NCI-H524 (cell line): ENCODE measurements at regions not wholly inside any gene's neighbourhood (a gene's known extent, or its start where the extent isn't known, plus 50 kb on each side); places are given as distances from the start of the nearest gene placed in this dataset.
A peak's percentile ranks its signal among the peaks of the same experiment; 100 is the strongest.

Source experiments
- DNase-seq, 2 experiments: peaks; one replicate each; lab custom pipeline; 2025; lab: John Stamatoyannopoulos, UW

- DNase-seq, result no peak
These were observed 108.4 kb upstream of the SEMA3A start for GRCh38 chr7:84302949-84303348.

DNA sequence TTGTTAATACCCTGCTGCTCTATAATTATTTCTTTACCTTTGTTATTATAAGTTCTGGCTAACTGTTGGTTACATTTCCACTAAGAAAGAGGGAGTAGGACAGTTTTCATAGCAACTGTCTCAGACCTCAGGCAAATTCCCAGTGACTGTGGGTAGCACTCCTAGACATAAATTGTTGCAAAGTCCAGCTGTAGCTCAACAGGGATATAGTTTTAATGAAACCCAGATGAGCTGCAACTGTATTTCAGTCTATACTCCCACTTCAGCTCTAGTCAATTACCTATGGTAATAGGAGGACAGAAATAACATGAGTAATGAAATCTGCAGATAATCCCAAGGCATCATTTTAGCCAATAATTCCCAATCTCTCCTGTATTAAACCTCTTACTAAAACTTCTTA lies 103.0 kb upstream of the SEMA3A start:
- DNase-seq, result no peak

DNA sequence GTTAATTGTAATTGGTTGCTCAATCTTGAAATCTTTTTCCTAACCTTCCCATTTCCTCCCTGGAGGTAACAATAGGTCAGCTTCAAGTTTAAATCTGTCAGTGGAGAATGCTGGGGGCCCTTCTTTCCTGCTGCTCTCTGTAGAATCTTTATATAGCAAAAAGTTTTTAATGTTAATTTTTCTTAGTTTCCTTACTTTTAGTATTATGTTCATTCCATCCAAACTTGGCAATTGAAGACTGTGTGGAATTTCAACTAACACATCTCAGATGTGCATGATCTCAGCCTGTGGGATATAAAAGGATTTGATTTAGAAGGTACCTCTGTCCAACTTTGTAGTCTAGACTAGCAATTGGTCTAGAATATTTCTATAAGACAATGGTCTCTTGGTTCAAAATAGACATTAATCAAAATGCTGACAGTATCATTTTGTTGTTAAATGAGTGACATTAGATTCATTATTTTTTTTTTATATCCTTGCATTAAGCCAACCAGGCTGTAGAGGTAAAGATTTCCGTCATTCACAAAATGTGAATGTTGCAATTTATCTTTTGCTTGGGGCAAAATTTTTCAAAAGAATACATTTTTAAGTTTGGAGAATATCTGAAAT lies 100.4 kb upstream of the SEMA3A start:
- no peak for DNase-seq

DNA sequence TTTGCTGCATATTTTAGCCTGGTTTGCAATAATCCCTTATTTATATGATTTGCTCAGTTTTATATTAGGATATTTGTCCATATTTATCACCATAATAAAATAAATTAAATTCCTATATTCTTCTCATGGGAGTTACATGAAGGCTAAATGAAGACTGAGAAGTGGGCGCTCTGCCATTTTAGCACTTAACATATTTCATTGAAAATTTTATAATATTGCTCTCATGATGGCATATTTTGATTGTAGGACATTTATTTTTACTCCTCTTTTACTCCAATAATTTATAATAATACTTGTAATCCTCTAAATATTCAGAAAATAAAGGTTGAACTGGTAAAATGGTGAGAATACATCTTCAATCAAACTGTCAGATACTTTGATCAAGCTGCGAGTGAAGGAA lies 99.8 kb upstream of the SEMA3A start:
- DNase-seq, result no peak

DNA sequence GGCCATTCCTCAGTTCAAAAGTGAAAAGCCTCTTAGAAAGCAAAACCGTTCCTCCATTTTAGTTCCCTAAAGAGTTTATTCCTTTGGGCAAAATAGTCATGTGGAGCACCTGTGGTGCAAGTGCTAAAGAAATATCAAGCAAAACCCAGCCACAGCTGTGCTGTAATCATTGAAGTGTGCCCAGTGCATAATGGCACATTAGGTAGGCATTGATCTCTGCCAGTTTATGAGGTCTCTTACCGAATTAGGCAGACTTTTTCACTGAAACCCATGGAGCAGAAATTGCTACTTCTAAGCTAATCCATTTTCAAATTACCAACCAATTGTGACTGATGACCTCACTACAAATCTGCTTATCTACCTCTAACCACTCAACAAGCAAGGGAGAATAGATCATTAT lies 97.2 kb upstream of the SEMA3A start:
- peak; percentile 53 to 72 for DNase-seq

GRCh38 chr7:84283798-84284197 lies 89.2 kb upstream of the SEMA3A start:
- no peak for DNase-seq

GRCh38 chr7:84281518-84281917 lies 86.9 kb upstream of the SEMA3A start:
- no peak for DNase-seq

GRCh38 chr7:84277628-84278224 lies 83.1 kb upstream of the SEMA3A start:
- DNase-seq, result no peak

GRCh38 chr7:84274029-84274638 lies 79.5 kb upstream of the SEMA3A start:
- DNase-seq, result no peak

DNA sequence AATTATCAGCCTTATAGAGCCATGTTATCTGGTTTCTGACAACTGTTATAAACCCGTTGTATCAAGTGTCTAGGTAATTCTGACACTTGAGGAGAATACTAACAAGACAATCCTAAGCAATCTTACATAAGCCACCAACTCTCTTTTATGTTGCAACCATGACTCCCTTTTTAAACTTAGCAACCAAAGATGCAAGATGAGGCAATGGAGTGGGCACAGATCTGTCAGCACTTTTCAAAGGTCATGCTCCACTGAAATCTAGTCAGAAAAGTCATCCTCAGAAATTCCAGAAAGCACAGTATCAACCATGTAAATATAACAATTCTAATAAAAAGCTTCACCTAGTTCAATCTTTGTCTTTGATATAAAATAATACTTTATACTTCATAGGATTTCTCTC lies 77.0 kb upstream of the SEMA3A start:
- no peak for DNase-seq

- no peak for DNase-seq
These were observed 69.8 kb upstream of the SEMA3A start for GRCh38 chr7:84264396-84264795.

- DNase-seq, result no peak
These were observed 68.5 kb upstream of the SEMA3A start for GRCh38 chr7:84263106-84263505.

DNA sequence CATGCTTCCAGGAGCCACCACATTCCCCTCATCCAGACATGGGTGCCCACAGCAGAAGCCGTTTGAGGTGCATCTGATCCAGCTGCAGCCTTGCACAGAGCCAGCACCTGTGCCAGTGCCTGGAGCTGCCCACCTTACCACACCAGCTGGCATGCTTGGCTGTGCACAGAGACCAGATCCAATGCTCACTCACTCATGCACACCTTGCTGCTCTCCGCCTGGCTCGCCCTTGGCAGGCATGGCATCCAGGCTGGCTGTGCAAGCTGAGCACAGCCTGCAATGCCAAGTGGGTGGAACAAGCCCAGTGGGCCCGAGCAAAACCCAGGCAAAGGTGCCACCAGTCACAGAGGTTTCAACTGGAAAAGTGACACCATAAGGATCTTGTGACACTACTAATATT lies 66.9 kb upstream of the SEMA3A start:
- no peak for DNase-seq

DNA sequence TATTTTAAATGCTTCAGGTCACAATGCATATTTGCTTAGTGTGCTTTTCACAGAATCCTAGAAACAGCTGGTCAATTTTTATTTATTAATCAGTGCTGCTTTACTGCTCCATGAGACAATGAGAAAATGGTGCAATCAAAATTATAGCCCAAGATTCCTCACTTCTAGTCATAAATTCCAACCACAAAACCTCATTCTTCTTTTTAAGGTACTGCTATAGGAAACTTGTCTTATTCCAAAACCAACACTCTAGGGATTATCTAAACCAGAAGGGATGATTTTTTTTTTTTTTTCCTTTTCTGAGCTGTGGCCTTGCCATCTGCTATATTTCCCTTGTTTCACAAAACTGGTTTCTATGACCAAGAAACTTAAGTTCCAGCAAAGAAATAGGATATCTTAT lies 64.0 kb upstream of the SEMA3A start:
- DNase-seq, result peak; percentile 1 to 77

DNA sequence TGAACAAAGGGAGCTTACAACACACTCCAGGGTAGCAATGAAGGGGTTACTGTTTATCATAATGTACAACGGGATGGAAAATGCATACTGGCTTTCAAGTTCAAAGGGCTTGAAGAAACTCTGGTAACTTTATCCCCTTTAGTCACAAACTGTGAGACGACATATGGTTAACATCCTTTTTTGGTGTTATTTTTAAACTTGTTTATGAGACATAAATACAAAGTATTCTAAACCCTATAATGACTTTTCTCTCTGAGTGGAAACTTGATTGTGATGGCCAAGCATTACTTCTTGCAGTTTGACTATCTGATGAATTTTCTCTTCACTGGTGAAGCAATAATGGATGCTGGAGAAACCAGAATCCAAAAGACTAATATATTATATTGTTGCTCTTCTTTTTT lies 62.0 kb upstream of the SEMA3A start:
- DNase-seq, result no peak

GRCh38 chr7:84251277-84251781 lies 56.7 kb upstream of the SEMA3A start:
- no peak for DNase-seq

DNA sequence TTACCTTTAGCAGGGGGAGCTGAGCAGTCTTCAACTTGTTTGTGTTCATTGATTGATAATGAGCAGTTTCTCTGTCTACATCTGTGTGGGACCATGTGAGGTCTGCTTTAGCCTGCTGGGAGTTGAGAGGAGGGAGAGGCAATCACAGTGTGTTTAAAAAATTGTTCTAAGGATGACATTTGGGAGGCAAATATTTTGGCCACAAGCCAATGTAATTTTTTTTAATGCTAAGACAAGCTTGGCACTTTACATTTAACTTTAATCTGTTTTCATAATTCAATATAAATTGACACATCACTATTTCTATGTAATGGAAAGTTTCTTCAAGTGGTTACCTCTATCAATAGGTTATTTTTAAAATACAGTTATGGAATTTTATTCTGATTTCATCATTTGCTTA lies 55.9 kb upstream of the SEMA3A start:
- no peak for DNase-seq

DNA sequence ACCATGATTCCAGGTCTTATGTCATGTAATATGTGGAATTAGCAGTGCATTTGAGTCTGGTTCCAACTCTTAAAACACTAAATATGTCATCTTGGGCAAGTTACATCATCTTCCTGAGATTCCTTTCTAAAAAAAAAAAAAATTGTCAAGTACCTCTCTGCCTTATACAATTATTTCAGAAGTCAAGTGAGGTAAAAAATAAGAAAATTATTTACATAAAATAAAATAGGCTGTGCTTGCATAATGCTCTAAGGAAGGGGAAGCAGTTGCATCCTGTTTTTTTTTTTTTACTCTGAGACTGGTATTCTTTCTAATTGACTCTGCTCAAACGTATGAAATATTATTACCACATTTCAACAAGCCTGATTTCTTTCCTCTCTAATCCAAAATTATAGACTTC lies 55.1 kb upstream of the SEMA3A start:
- no peak for DNase-seq

- no peak for DNase-seq
These were observed 54.3 kb upstream of the SEMA3A start for GRCh38 chr7:84248843-84249242.

GRCh38 chr7:84248267-84248666 lies 53.7 kb upstream of the SEMA3A start:
- no peak for DNase-seq

GRCh38 chr7:84247591-84247990 lies 53.0 kb upstream of the SEMA3A start:
- DNase-seq, result no peak

DNA sequence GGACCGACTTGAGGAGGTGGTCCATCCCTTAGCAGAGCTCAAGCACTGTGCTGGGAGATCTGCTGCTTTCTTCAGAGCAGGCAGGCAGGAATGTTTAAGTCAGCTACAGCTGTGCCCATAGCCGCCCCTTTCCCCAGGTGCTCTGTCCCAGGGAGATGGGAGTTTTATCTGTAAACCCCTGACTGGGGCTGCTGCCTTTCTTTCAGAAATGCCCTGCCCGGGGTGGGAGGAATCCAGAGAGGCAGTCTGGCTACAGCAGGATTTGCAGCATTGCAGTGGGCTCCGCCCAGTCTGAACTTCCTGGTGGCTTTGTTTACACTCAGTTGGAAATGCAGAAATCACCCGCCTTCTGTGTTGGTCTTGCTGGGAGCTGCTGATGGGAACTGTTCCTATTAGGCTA lies 51.2 kb upstream of the SEMA3A start:
- no peak for DNase-seq
